ENCODE measurements at regions not wholly inside any gene's neighbourhood (a gene's known extent, or its start where the extent isn't known, plus 50 kb on each side); places are given as distances from the start of the nearest gene placed in this dataset.

GRCh38 chr6:119591235-119591634 is 241.7 kb upstream of the MAN1A1 start:
- no peaks in the 10 kb centered on the region for H3K9me3 Mint-ChIP-seq
- H3K4me1 Mint-ChIP-seq: no peaks in the 10 kb centered on the region
- no peak overlapping the region for H3K27ac Mint-ChIP-seq
- no peaks in the 10 kb centered on the region for H3K27me3 Mint-ChIP-seq (ENCODE audit: low read depth)
- H3K36me3 Mint-ChIP-seq (ENCODE audit: low read depth): no peaks in the 10 kb centered on the region
- H3K4me3 Mint-ChIP-seq: no peak overlapping the region
- no peak for TF ChIP-seq CTCF (IDR thresholded peaks at IDR 0.05; ENCODE audit: unreplicated experiment in 3 of 3)

GRCh38 chr6:119590066-119590465 is 240.5 kb upstream of the MAN1A1 start:
- Mint-ChIP-seq H3K4me1 (no peaks in the 10 kb centered on the region), H3K27ac (no peak overlapping the region), H3K27me3 (ENCODE audit: low read depth) (no peaks in the 10 kb centered on the region), H3K36me3 (ENCODE audit: low read depth) (no peaks in the 10 kb centered on the region), H3K4me3 (no peak overlapping the region), H3K9me3 (no peaks in the 10 kb centered on the region)
- no peak for TF ChIP-seq CTCF (IDR thresholded peaks at IDR 0.05; ENCODE audit: unreplicated experiment in 3 of 3)

DNA sequence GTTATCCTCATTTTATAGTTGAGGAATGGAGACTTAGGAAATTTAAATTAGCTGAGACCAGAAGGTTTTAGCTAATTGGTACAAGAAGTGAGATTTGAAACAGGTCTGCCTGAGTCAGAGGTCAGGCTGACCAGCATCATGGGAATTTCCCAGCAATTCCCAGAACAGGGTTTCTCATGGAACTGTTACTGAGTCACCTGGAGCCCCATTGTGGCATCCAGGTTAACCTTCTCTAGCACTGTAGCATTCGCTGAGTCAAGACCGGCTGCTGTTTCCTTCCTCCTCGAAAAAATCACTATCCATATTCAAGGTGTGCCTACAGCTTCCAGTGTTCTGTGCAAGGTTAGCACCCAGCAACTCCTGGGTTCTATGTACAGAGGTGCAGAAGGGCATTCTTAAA is 238.0 kb upstream of the MAN1A1 start:
- no peak overlapping the region for H3K4me3 Mint-ChIP-seq
- no peaks in the 10 kb centered on the region for H3K36me3 Mint-ChIP-seq (ENCODE audit: low read depth)
- no peak for TF ChIP-seq CTCF (IDR thresholded peaks at IDR 0.05; ENCODE audit: unreplicated experiment in 3 of 3)
- no peaks in the 10 kb centered on the region for H3K9me3 Mint-ChIP-seq
- no peaks in the 10 kb centered on the region for H3K4me1 Mint-ChIP-seq
- H3K27me3 Mint-ChIP-seq (ENCODE audit: low read depth): no peaks in the 10 kb centered on the region
- H3K27ac Mint-ChIP-seq: no peak overlapping the region

DNA sequence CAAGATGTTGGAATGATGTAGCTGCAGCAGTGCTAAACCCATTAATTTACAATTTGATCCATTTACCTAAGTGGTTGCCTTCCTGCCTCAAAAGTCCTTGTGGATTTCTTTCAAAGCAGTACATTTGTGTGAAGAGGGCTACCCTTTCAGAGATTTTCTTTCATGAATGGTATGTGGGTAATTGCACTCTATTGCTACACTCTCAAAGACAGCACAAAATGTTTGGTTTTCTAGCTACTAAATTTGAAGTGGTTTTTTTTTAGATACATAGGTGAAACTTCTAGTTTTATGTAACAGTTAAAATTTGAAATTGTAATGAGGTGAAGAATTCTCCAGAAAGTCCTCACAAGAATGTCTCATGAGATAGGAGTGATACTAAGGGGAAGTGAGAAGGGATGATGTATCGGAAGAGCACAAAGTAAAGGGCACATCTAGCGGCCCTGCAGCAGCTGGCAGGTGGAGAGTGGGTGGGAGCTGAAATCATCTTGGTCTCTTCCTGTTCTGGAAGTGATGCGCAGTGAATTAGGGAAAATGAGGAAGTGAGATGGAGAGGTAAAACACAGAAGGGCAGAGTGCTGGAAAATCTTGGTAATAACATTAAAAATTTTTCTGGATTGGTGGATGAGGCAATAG is 236.8 kb upstream of the MAN1A1 start:
- H3K9me3 Mint-ChIP-seq: no peaks in the 10 kb centered on the region
- no peak overlapping the region for H3K27ac Mint-ChIP-seq
- no peaks in the 10 kb centered on the region for H3K36me3 Mint-ChIP-seq (ENCODE audit: low read depth)
- TF ChIP-seq CTCF (IDR thresholded peaks at IDR 0.05; ENCODE audit: unreplicated experiment in 3 of 3): no peak
- no peak overlapping the region for H3K4me3 Mint-ChIP-seq
- H3K27me3 Mint-ChIP-seq (ENCODE audit: low read depth): no peaks in the 10 kb centered on the region
- no peaks in the 10 kb centered on the region for H3K4me1 Mint-ChIP-seq

DNA sequence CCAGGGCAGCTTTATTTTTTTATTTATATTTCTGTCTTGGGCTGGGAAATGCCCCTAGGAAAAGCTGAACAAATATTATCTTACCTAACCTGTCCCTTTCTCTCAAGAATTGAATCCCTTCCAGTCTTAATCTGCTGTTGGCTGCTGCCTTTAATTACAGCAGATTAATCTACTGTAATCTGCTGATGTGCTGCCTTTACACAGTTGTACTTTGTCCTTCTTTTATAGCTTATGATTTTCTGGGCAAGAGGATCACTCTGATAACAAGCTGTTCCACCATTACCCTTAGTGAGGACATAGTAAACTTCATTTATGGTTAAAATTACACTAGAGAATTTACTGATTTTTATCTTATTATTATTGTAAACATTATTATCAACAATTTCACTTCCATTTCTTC is 234.5 kb upstream of the MAN1A1 start:
- Mint-ChIP-seq H3K9me3 (peaks cover 2% of the 10 kb centered on the region), H3K36me3 (ENCODE audit: low read depth) (no peaks in the 10 kb centered on the region), H3K27ac (no peak overlapping the region), H3K4me1 (no peaks in the 10 kb centered on the region), H3K27me3 (ENCODE audit: low read depth) (no peaks in the 10 kb centered on the region), H3K4me3 (no peak overlapping the region)
- TF ChIP-seq CTCF (IDR thresholded peaks at IDR 0.05; ENCODE audit: unreplicated experiment in 3 of 3): no peak

DNA sequence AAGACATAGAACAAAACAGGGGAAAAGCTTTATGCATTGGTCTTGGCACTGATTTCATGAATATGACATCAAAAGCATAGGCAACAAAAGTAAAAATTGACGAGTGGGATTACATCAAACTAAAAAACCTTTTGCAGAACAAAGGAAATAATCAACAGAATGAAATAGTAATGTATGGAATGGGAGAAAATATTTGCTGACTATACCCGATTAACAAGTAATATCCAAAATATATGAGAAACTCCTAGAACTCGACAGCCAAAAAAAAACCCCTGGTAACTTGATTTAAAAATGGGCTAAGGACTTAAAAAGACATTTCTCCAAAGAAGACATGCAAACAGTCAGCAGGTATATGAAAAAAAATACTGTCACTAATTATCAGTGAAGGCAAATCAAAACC is 231.7 kb upstream of the MAN1A1 start:
- Mint-ChIP-seq H3K4me3 (no peak overlapping the region), H3K27ac (no peak overlapping the region), H3K4me1 (no peaks in the 10 kb centered on the region), H3K36me3 (ENCODE audit: low read depth) (no peaks in the 10 kb centered on the region), H3K9me3 (peaks cover 12% of the 10 kb centered on the region), H3K27me3 (ENCODE audit: low read depth) (no peaks in the 10 kb centered on the region)
- TF ChIP-seq CTCF (IDR thresholded peaks at IDR 0.05; ENCODE audit: unreplicated experiment in 3 of 3): no peak
